Endothelial cell of umbilical vein (primary cell): ENCODE measurements at regions not wholly inside any gene's neighbourhood (a gene's known extent, or its start where the extent isn't known, plus 50 kb on each side); places are given as distances from the start of the nearest gene placed in this dataset.

ENCODE experiments used
- CTCF ChIP-seq, 2 donors: IDR thresholded peaks; 1 replicate in 1 of 2; 2 replicates in 1 of 2; pipeline ENCODE4 v1.5.1; 2011; ENCODE audit warnings: low read length in 2 of 2, mild to moderate bottlenecking in 2 of 2, moderate library complexity in 2 of 2, control low read depth in 1 of 2, inconsistent platforms in 1 of 2, low read depth in 1 of 2; ENCODE audit not compliant: insufficient read depth in 1 of 2; ENCODE audit errors: extremely low read depth in 1 of 2
- EZH2 ChIP-seq: IDR thresholded peaks from 2 replicates; pipeline ENCODE4 v1.6.1; 2012; ENCODE audit warnings: borderline replicate concordance, low read depth, mild to moderate bottlenecking, moderate library complexity, low read length, inconsistent platforms; ENCODE audit not compliant: severe bottlenecking
- FOS ChIP-seq: IDR thresholded peaks from 2 replicates; pipeline ENCODE4 v1.6.1; 2011; ENCODE audit warnings: mild to moderate bottlenecking, low read length, moderate library complexity, borderline replicate concordance; ENCODE audit not compliant: insufficient read depth
- GATA2 ChIP-seq: IDR thresholded peaks from 2 replicates; pipeline ENCODE4 v1.7.0; 2011; ENCODE audit warnings: low read depth, mild to moderate bottlenecking, moderate library complexity, mixed read lengths, low read length; ENCODE audit not compliant: insufficient read length, insufficient read depth
- JUN ChIP-seq: IDR thresholded peaks from 2 replicates; pipeline ENCODE4 v1.6.1; 2011; ENCODE audit warnings: borderline replicate concordance, low read depth; ENCODE audit not compliant: insufficient read length, insufficient read depth
- MYC ChIP-seq: IDR thresholded peaks from one replicate; pipeline ENCODE4 v1.6.1; 2011; ENCODE audit warnings: mild to moderate bottlenecking, low read depth, low read length
- POLR2A ChIP-seq: IDR thresholded peaks from 2 replicates; pipeline ENCODE4 v1.6.1; 2012; ENCODE audit warnings: low read depth, mild to moderate bottlenecking, control low read depth, low read length
- POLR2AphosphoS5 ChIP-seq: IDR thresholded peaks from 2 replicates; pipeline ENCODE4 v1.6.1; 2012; ENCODE audit warnings: low read depth, mild to moderate bottlenecking, control low read depth, low read length, moderate library complexity; ENCODE audit not compliant: insufficient read depth
- TF ChIP-seq, protein P1 (sequence below): IDR thresholded peaks from 2 replicates; pipeline ENCODE4 v1.6.1; 2011; ENCODE audit not compliant: insufficient read depth, insufficient read length

GRCh38 chr2:71862921-71863320 is 284.7 kb downstream of the CYP26B1 start:
- TF ChIP-seq CTCF (IDR thresholded peaks at IDR 0.05; ENCODE audit: extremely low read depth in 1 of 2, insufficient read depth in 1 of 2, low read depth in 1 of 2, low read length in 2 of 2) (no peak), POLR2A (no peak), EZH2 (no peak), FOS (no peak), MYC (no peak), POLR2AphosphoS5 (no peak), JUN (no peak), GATA2 (no peak)
- TF ChIP-seq, protein P1, sequence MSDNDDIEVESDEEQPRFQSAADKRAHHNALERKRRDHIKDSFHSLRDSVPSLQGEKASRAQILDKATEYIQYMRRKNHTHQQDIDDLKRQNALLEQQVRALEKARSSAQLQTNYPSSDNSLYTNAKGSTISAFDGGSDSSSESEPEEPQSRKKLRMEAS: no peak
